Erythroblast (primary cell): ENCODE measurements at regions not wholly inside any gene's neighbourhood (a gene's known extent, or its start where the extent isn't known, plus 50 kb on each side); places are given as distances from the start of the nearest gene placed in this dataset.

Source experiments
- GATA1 ChIP-seq: IDR thresholded peaks from 2 replicates; pipeline ENCODE4 v1.6.1; 2011; ENCODE audit warnings: low read depth, mild to moderate bottlenecking, control low read depth, low read length, moderate library complexity
- POLR2A ChIP-seq: IDR thresholded peaks from 2 replicates; pipeline ENCODE4 v1.6.1; 2011; ENCODE audit warnings: mild to moderate bottlenecking, low read length

DNA sequence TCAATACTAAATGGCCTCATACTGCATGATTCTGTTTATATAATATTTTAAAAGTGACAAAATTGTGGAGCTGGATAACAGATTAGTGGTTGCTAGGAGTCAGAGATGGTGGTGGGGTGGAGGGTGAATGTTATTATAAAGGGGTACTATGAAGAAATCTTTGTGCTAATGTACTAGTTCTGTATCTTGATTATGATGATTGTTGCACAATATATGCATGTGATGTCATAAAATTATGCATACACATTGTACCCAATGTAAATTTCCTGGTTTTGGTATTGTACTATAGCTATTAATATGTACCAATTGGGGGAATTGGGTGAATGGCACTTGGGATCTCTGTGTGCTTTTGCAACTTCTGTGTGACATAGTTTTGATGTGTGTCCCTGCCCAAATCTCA lies 112.2 kb downstream of the TMEM26 start:
- TF ChIP-seq POLR2A (no peak), GATA1 (no peak)
